AML-193 (cell line): ENCODE measurements at regions not wholly inside any gene's neighbourhood (a gene's known extent, or its start where the extent isn't known, plus 50 kb on each side); places are given as distances from the start of the nearest gene placed in this dataset.
"Not testable (repeated sequence)": the region's sequence is repeated elsewhere in the genome, so short reads cannot be mapped to it uniquely, and the experiment has no call there.

Experiments used
- DNase-seq, 2 experiments: peaks; one replicate each; lab custom pipeline; 2025; lab: John Stamatoyannopoulos, UW

DNA sequence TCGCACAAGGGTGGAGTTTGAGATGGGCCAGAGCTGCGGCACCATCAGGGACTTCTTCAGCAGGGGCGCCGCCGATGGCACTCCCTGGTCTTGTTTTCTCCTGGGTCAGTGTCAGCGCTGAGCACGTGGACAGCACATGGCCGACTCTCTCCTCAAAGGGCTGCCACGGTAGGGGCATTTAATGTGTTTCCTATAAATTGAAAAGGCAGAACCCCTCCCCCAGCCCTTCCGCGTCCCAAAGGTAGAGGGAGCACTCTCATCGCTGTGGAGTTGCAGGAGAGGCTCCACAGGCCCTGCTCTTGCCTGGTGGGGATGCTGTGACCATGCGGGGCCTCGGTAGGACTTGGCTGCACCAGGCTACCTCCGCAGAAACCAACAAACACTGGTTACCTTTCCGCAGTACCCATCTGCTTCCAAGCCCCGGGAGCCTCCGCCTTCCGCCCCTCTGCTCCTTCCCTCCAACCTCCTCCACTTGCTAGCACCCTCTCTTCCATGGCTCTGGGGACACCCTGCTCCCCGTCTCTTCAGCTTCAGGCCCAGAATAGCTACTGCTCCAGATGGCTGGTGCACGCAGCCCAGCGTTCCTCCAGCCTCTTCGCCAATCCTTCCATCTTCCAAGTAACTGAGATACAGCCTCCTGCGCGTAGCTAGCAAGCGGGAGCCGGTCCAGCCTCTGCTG lies 166.3 kb upstream of the ADCY1 start:
- no peak for DNase-seq

- no peak for DNase-seq
Measured at GRCh38 chr7:45408409-45408737, 165.8 kb upstream of the ADCY1 start.

GRCh38 chr7:45410893-45411292 lies 163.3 kb upstream of the ADCY1 start:
- no peak for DNase-seq

- no peak for DNase-seq
Measured at GRCh38 chr7:45413419-45413818, 160.7 kb upstream of the ADCY1 start.

- DNase-seq = no peak
Measured at GRCh38 chr7:45414226-45414625, 159.9 kb upstream of the ADCY1 start.

DNA sequence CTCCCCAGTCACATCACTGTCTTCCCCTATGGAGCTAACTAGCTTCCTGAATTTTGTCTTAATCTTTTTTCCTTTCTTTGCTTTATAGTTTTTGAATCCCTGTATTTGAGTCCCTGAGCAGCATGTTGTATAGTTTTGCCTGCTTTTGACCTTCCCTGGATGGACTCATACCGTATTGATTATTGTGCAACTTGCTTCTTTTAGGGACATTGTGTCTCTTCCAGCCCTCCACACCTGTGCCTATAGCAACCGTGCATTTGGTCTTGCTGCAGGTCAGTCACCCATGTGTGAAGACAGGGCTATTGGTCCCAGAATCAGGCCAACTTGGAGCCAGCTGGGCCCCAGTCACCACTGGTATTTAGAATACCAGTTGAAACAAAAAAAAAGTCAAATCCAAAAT lies 158.9 kb upstream of the ADCY1 start:
- no peak for DNase-seq

GRCh38 chr7:45416846-45417245 lies 157.3 kb upstream of the ADCY1 start:
- DNase-seq = peak; percentile 3 to 28

GRCh38 chr7:45417268-45417667 lies 156.9 kb upstream of the ADCY1 start:
- no peak for DNase-seq

- no peak for DNase-seq
Measured at GRCh38 chr7:45417735-45418134, 156.4 kb upstream of the ADCY1 start.

GRCh38 chr7:45420843-45421495 lies 153.2 kb upstream of the ADCY1 start:
- DNase-seq = no peak

DNA sequence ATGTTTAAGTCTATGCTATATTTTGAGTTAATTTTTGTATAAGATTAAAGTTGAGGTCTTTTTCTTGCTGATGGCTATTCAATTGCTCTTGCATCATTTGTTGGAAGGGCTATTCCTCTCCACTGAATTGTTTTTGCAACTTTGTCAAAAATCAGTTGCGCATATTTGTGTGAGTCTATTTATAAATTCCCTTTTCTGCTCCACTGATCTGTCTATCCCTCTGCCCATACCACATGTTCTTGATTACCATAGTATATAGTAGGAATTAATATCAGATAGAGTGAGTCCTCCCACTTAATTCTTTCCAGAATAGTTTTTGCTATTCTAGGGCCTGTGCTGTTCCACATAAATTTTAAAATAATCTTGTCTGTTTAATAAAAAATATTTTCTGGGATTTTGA lies 152.4 kb upstream of the ADCY1 start:
- DNase-seq = no peak

GRCh38 chr7:45430397-45430796 lies 143.8 kb upstream of the ADCY1 start:
- no peak for DNase-seq

- no peak for DNase-seq
Measured at GRCh38 chr7:45434167-45434784, 139.9 kb upstream of the ADCY1 start.

DNA sequence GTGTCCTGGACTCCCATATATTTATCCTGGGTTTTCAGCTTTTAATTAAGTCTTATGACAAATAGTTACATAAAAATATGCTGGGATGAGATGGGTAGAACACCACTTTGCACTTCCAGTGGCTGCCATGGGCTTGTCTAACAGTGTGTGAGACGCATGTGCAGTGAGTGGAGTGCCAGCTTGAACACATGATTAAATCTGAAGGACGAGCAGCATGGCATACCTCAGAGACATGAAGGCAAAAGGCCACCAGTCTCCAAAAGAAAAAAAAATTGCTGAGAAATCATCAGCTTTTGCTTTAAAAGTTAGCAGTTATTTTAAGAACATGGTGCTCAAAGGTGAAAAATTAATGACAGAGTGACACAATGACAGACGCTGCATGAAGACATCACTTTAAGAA lies 139.0 kb upstream of the ADCY1 start:
- DNase-seq = no peak

- DNase-seq = peak; percentile 5 to 24
Measured at GRCh38 chr7:45435846-45436245, 138.3 kb upstream of the ADCY1 start.

GRCh38 chr7:45440776-45441175 lies 133.4 kb upstream of the ADCY1 start:
- not testable (repeated sequence) for DNase-seq

GRCh38 chr7:45443263-45443662 lies 130.9 kb upstream of the ADCY1 start:
- no peak for DNase-seq

- DNase-seq = no peak
Measured at GRCh38 chr7:45446195-45446944, 127.8 kb upstream of the ADCY1 start.

- no peak for DNase-seq
Measured at GRCh38 chr7:45447296-45447695, 126.9 kb upstream of the ADCY1 start.

GRCh38 chr7:45450571-45451204 lies 123.5 kb upstream of the ADCY1 start:
- DNase-seq = no peak

GRCh38 chr7:45451342-45452035 lies 122.7 kb upstream of the ADCY1 start:
- no peak for DNase-seq

GRCh38 chr7:45454771-45455170 lies 119.4 kb upstream of the ADCY1 start:
- DNase-seq = no peak
